MM.1S (cell line): ENCODE measurements at regions not wholly inside any gene's neighbourhood (a gene's known extent, or its start where the extent isn't known, plus 50 kb on each side); places are given as distances from the start of the nearest gene placed in this dataset.

ENCODE experiments used
- DNase-seq: peaks from one replicate; pipeline ENCODE4 v3.0.0-alpha.2; 2015
- H2AFZ ChIP-seq: fragments of 300-600 bp; sonication (generic); 2 replicates; pipeline ENCODE4 v1.6.0; 2016; ENCODE audit warnings: antibody characterized with exemption, low read length
- H3F3A ChIP-seq: fragments of 300-600 bp; sonication (generic); 2 replicates; pipeline ENCODE4 v1.6.1; 2016; ENCODE audit warnings: mild to moderate bottlenecking, antibody characterized with exemption, low read length, moderate library complexity, mixed read lengths; ENCODE audit not compliant: insufficient read depth
- H3K27ac ChIP-seq: fragments of 300-600 bp; sonication (generic); 2 replicates; pipeline ENCODE4 v1.5.1; 2016; ENCODE audit warnings: mild to moderate bottlenecking, low read length
- H3K27me3 ChIP-seq: fragments of 300-600 bp; sonication (generic); replicated peaks from 2 replicates; pipeline ENCODE4 v1.6.0; 2016; ENCODE audit warnings: low read length; ENCODE audit not compliant: insufficient read depth
- H3K36me3 ChIP-seq: fragments of 300-600 bp; sonication (generic); replicated peaks from 2 replicates; pipeline ENCODE4 v1.6.1; 2016; ENCODE audit warnings: mild to moderate bottlenecking, low read length, mixed read lengths; ENCODE audit not compliant: insufficient read depth
- H3K4me1 ChIP-seq: fragments of 300-600 bp; sonication (generic); 2 replicates; pipeline ENCODE4 v1.6.1; 2016; ENCODE audit warnings: low read length, mixed read lengths
- H3K4me2 ChIP-seq: fragments of 300-600 bp; sonication (generic); 2 replicates; pipeline ENCODE4 v1.6.0; 2016; ENCODE audit warnings: low read depth, low read length
- H3K4me3 ChIP-seq: fragments of 300-600 bp; sonication (generic); 2 replicates; pipeline ENCODE4 v1.5.1; 2016; ENCODE audit warnings: low read length, mixed read lengths
- H3K79me2 ChIP-seq: fragments of 300-600 bp; sonication (generic); 2 replicates; pipeline ENCODE4 v1.6.1; 2016; ENCODE audit warnings: mixed run types, low read length, mixed read lengths
- H3K9ac ChIP-seq: fragments of 300-600 bp; sonication (generic); 2 replicates; pipeline ENCODE4 v1.6.1; 2016; ENCODE audit warnings: low read length, mixed read lengths
- H3K9me2 ChIP-seq: fragments of 300-600 bp; sonication (generic); replicated peaks from 2 replicates; pipeline ENCODE4 v1.6.1; 2016; ENCODE audit warnings: mild to moderate bottlenecking, low read length, mixed read lengths; ENCODE audit not compliant: insufficient read depth
- H3K9me3 ChIP-seq: fragments of 300-600 bp; sonication (generic); replicated peaks from 2 replicates; pipeline ENCODE4 v1.6.1; 2016; ENCODE audit warnings: mild to moderate bottlenecking, low read length, mixed read lengths; ENCODE audit not compliant: insufficient read depth
- H4K20me1 ChIP-seq: fragments of 300-600 bp; sonication (generic); 2 replicates; pipeline ENCODE4 v1.6.1; 2016; ENCODE audit warnings: mild to moderate bottlenecking, low read length, moderate library complexity, mixed read lengths; ENCODE audit not compliant: insufficient read depth
- CTCF ChIP-seq: fragments of 300-600 bp; sonication (generic); IDR thresholded peaks from 2 replicates; pipeline ENCODE4 v1.5.1; 2016; ENCODE audit warnings: antibody characterized with exemption, low read length, mixed read lengths
- EZH2 ChIP-seq: fragments of 300-600 bp; sonication (generic); optimal IDR thresholded peaks from 2 replicates; pipeline ENCODE3; 2017; ENCODE audit warnings: low read depth, mild to moderate bottlenecking, antibody characterized with exemption, low read length, mixed read lengths
- EZH2phosphoT487 ChIP-seq: fragments of 300-600 bp; sonication (generic); IDR thresholded peaks from 2 replicates; pipeline ENCODE4 v1.6.1; 2018; ENCODE audit warnings: antibody characterized with exemption, low read length

GRCh38 chr13:79160818-79161217 is 245.2 kb downstream of the RBM26 start:
- Histone ChIP-seq H3K9ac (no peak overlapping the region), H3K79me2 (no peaks in the 10 kb centered on the region), H3K27me3 (no peaks in the 10 kb centered on the region), H3K4me3 (no peak overlapping the region), H3K4me1 (no peaks in the 10 kb centered on the region), H3K4me2 (no peak overlapping the region), H3K36me3 (no peaks in the 10 kb centered on the region), H3K9me3 (no peaks in the 10 kb centered on the region), H2AFZ (no peak overlapping the region), H4K20me1 (no peaks in the 10 kb centered on the region), H3F3A (no peaks in the 10 kb centered on the region), H3K27ac (no peak overlapping the region), H3K9me2 (no peaks in the 10 kb centered on the region)
- no peak for DNase-seq
- no peak for TF ChIP-seq EZH2phosphoT487
- no peak for TF ChIP-seq EZH2
- no peak for TF ChIP-seq CTCF

- DNase-seq = no peak
- H2AFZ ChIP-seq = no peak overlapping the region
- H3K4me3 ChIP-seq = no peak overlapping the region
- H3K27ac ChIP-seq = no peak overlapping the region
- no peaks in the 10 kb centered on the region for H3K4me1 ChIP-seq
- H3F3A ChIP-seq = no peaks in the 10 kb centered on the region
- H3K36me3 ChIP-seq = no peaks in the 10 kb centered on the region
- H3K27me3 ChIP-seq = no peaks in the 10 kb centered on the region
- no peaks in the 10 kb centered on the region for H4K20me1 ChIP-seq
- TF ChIP-seq EZH2 (no peak), CTCF (0 out of 2 replicates have a peak, but pooled peaks have one; percentile 3)
- no peak overlapping the region for H3K4me2 ChIP-seq
- H3K9me2 ChIP-seq = no peaks in the 10 kb centered on the region
- H3K79me2 ChIP-seq = no peaks in the 10 kb centered on the region
- no peaks in the 10 kb centered on the region for H3K9me3 ChIP-seq
- H3K9ac ChIP-seq = no peak overlapping the region
Measured at GRCh38 chr13:79155883-79156282, 250.2 kb downstream of the RBM26 start.

GRCh38 chr13:79149210-79149609 is 256.8 kb downstream of the RBM26 start:
- Histone ChIP-seq H3K9ac (no peak overlapping the region), H3K4me1 (no peaks in the 10 kb centered on the region), H3K4me2 (no peak overlapping the region), H3K4me3 (no peak overlapping the region), H3K9me3 (no peaks in the 10 kb centered on the region), H4K20me1 (no peaks in the 10 kb centered on the region), H3K36me3 (no peaks in the 10 kb centered on the region), H3K27me3 (no peaks in the 10 kb centered on the region), H2AFZ (no peak overlapping the region), H3K79me2 (no peaks in the 10 kb centered on the region), H3F3A (no peaks in the 10 kb centered on the region), H3K9me2 (no peaks in the 10 kb centered on the region), H3K27ac (no peak overlapping the region)
- TF ChIP-seq CTCF (no peak), EZH2phosphoT487 (no peak), EZH2 (no peak)
- no peak for DNase-seq

GRCh38 chr13:79141082-79141481 is 265.0 kb downstream of the RBM26 start:
- Histone ChIP-seq H3F3A (no peaks in the 10 kb centered on the region), H3K79me2 (no peaks in the 10 kb centered on the region), H3K27ac (no peak overlapping the region), H3K36me3 (no peaks in the 10 kb centered on the region), H3K9ac (no peak overlapping the region), H3K9me3 (no peaks in the 10 kb centered on the region), H2AFZ (no peak overlapping the region), H3K9me2 (no peaks in the 10 kb centered on the region), H3K4me1 (no peaks in the 10 kb centered on the region), H3K4me3 (no peak overlapping the region), H3K4me2 (no peak overlapping the region), H4K20me1 (no peaks in the 10 kb centered on the region), H3K27me3 (no peaks in the 10 kb centered on the region)
- no peak for TF ChIP-seq CTCF
- TF ChIP-seq EZH2phosphoT487 = no peak
- TF ChIP-seq EZH2 = no peak
- DNase-seq = no peak
